NOMO-1 treated with dmso at 0.1 percent for 144 hours (cell line): ENCODE measurements at regions not wholly inside any gene's neighbourhood (a gene's known extent, or its start where the extent isn't known, plus 50 kb on each side); places are given as distances from the start of the nearest gene placed in this dataset.
A peak's percentile ranks its signal among the peaks of the same experiment; 100 is the strongest.
"Not testable (repeated sequence)": the region's sequence is repeated elsewhere in the genome, so short reads cannot be mapped to it uniquely, and the experiment has no call there.

Experiments
- DNase-seq: peaks from one replicate; lab custom pipeline; 2025; ENCODE audit not compliant: unreplicated experiment; lab: John Stamatoyannopoulos, UW

DNA sequence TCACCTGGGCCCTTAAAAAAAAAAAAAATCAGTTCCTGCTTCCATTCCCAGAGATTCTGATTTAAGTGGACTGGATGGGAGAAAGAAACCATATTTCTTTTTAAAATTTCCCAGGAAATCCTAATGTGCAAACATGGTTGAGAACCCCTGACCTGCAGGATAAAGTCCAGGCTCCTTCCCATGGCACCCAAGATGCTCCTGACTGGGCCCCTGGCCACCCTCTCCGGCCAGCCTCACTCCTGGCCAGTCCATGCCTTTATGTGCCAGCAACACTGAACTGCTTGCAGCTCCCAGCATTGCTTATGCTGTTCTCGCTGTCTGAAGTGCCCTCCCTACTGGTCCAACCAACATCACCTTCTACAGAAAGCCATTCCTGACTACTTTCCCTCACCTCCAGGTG, 93.9 kb downstream of the TEX35 start:
- DNase-seq: no peak

DNA sequence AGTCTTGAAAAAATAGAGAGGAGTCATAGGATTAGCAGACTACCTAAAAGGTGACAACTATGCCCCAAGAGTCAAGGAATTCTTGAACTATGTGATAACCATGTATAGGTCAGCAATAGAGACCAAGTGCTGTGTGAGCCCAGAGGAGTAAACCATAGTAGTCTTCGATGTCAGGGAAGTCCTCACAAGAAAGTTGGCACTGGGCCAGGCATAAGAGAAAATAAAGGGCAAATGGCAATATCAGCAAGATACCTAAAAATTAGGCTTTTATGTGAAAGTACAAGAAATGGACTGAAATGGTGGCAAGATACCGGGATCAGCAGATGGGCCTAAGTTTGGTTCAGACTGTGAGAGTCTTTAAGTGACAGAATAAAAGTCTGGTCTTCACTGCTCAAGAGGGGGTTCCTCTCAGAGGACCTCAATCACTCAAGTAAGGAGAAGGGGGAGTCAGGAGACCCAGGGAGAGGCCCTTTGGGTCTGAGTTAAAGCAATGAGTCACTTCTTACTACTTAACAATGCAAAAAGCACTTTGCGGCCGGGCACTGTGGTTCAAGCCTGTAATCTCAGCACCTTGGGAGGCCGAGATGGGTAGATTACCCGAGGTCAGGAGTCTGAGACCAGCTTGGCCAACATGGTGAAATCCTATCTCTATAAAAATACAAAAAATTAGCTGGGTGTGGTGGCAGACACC, 95.0 kb downstream of the TEX35 start:
- peak; percentile 7 for DNase-seq

DNA sequence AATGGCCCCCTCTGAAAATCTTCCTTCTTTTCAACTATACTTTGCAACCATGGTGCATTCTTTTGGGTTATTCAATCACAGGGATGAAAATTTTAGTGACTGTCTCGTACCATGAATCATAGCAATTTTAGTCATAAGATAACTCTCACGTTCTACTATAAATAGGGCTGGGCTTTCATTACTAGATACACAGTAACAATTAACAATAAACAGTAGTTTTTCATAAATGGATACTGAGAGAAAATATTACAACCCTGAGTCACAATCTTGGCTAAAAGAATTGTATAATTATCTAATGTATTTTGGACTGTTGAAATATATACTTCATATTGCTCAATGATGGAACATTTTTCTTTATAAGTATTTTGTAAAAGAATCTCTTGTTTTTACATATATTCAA, 96.1 kb downstream of the TEX35 start:
- no peak for DNase-seq

DNA sequence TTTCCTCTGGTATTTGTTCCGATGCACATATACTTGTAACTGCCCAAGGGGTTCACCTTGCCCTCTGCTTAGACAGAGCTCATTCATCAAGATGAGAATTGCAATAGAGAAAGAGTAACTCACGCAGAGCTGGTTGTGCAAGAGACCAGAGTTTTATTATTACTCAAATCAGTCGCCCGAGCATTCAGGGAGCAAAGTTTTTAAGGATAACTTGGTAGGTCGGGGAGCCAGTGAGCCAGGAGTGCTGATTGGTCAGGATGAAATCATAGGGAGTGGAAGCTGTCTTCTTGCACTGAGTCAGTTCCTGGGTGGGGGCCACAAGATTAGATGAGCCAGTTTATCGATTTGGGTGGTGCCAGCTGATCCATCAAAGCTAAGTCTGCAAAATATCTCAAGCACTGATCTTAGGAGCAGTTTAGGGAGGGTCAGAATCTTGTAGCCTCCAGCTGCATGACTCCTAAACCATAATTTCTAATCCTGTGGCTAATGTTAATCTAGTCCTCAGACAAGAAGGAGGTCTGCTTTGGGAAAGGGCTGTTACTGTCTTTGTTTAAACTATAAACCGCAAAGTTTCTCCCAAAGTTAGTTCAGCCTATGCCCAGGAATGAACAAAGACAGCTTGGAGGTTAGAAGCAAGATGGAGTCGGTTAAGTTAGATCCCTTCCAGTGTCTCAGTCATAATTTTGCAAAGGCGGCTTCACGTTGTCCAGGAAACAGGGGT, 97.9 kb downstream of the TEX35 start:
- not testable (repeated sequence) for DNase-seq

DNA sequence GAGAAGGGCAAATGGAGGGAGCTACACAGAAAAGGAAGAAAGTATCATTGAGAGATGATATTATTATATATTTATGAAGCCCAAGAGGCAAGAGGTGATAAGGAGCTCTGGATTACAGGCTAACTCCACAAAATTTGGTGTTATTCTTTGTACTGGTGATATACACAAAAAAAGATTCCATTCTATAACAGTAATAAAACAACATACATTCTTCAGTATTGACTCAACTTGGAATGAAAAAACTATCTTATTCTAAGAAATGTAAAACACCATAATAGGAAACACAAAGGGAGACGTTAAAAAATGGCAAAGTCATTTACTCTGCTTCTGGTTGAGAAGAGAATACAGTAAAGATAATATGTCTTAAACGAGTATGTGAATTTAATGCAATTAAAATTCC, 99.4 kb downstream of the TEX35 start:
- no peak for DNase-seq

DNA sequence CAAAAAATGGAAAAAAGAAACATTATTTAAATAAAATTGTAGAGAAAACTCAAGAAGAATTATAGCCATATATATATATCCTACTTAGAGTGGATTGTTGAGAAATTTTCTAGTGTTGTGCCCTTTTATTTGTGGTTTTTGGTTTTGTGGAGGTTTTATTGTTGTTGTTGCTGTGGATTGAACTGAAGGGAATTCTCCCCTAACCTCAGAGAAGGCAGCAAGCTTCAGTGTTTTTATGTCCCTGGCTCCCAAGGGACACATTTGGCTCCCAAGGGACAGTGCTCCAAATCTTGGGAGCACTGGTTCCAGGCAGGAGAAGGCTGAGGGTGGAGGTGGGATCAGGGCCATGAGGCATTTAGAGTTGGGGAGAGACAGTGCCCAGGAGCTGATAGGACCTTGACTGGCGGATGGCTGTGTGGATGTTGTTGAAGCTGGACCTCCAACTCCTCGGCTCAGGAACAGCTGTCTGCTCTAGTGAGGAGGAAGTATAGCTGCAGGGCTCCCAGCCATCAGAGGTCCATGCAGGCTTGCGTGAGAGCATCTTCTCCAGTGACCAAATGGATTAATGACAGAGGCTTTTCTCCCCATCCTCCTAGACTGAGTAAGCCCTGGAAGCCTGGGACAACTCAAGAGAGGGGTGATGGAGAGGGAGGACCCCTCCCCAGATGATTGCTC, 100.5 kb downstream of the TEX35 start:
- DNase-seq: no peak

DNA sequence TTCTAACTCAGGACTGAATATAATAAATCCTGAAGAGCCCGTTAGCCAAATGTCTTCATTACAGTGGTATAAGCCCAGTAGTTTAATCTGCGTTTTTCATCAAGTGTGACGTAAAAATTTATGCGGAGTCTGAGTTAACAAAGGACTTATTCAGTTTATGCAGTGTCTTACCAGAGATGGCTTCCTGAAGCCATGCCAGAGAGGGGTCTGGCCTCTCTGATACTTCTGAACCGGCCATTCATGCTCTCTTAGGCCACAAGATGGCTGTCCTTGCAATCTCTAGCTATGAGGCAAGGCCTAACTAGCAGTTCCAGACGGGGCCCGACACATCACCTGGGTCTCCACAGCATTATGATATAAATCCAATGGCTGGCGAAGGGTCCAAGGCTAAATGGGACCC, 101.4 kb downstream of the TEX35 start:
- DNase-seq: no peak

DNA sequence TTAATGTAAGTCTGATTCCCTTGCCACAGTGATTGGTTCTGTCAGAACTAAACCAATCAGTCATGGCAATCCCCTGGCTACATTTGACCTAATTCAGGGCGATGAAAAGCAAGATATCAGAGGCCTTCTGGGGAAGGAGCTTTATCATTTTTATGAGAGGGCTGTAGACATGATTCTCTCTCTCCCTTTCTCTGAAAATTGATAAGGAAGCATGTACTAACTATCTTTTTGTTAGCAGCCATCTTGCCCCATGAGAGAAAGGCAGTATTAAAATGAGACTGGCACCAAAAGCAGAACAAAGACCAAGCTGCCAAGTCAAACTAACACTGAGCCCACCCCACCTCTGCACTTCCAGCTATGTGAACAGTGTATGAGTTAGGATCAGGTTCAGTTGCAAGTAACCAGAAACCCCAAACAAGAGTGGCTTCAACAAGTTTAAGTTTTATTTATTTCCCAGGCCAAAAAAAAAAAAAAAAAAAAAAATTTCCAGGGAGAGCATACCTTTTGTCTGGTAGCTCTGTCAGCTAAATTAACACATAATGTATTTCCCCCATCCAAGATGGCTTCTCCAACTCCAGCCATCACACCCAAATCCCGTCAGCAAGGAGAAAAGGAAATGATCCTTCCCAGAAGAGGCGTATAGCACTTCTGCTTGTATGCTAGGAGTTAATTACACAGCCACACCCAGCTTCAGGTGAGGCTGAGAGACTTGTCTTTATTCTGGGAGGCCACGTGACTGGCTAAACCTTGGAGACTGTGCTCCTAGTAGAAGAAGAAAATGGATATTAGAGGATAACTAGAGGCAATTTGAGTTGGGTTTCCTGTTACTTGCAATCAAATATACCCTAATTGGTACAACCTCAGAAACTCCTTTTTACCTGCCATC, 105.8 kb upstream of the RALGPS2 start:
- DNase-seq: no peak

DNA sequence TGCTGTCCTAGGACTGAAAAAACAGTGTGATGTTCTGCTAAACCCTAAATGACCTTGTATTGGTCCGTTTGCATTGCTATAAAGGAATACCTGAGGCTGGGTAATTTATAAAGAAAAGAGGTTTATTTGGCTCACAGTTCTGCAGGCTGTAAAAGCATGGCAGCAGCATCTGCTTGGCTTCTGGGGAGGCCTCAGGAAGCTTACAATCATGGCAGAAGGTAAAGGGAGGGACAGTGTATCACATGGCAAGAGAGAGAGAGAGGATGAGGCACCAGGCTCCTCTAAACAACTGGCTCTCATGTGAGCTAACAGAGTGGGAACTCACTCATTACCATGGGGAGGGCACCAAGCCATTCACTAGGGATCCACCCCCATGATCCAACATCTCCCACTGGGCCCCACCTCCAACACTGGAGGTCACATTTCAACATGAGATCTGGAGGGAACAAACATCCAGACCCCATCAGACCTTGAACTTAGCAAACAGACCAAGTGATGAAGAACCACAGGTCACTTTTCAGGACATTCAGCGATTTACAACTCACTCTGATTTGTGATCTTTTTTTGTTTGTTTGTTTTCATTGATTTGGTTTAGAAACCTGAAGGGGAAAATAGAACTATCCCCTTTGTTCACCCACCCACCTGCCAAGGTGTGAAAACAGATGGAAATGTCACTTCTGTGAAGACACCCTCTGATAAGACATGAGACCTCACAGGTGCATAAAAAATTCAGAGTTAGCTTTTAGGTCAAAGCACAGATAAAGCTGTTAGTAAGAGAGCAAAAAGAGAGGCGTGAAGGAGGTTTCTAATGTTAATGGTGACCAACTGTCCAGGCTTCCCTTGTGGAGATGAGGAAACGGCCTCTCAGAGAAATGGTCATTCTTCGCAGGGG, 104.2 kb upstream of the RALGPS2 start:
- no peak for DNase-seq

DNA sequence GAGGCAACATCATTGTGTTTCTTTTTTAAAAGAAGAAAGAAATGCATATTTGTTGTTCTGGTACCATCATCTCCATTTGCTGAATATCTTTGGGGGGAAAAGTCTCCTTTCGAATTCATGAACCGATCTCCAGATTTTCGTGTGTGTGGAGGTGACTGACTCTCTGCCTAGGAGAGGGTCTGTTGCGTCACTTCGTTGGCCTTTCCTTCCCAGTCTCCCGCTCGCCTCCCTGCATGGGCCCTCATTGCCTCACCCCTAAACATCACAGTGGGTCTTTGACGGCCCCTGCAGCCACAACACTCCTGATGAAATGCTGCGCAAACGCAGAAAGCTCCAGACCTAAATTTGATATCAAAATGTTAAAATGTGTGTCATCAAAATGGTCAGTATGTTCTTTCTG, 103.2 kb upstream of the RALGPS2 start:
- no peak for DNase-seq

DNA sequence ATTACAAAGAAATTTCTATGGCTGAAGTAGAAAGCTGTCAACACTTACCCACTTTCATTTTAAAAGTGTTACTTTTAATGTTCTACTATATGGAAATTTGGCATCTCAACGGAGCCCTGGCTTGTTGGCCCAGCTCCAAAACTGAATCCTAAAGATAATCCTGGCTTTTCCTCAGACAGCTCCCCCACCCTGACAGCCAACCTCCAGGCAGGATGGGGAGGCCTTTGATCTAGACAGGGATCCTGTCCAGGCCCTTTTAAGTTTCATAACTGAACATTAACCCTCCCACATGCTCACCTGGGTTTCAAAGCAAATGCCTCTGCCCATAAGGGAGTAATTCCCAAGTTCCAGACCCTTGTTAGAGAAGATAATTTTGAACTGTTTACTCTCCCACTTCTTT, 99.3 kb upstream of the RALGPS2 start:
- no peak for DNase-seq

DNA sequence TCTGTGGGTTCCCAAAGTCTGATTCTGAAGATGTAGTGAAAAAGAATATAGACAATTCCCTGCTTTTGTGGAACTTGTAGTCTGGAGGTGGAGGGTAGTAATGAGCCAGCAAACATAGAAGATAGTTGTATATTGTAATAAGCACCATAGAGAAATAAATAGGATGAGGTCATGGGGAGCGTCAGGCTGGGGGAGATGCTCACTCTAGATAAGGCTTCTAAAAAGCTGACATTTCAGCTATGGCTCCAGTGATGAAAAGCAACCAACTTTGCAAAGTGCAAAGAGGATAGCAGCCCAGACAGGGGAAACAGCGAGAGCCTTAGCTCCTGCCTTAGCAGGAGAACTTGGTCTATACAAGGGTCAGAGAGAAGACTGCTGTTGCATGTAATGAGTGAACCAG, 98.0 kb upstream of the RALGPS2 start:
- DNase-seq: no peak

DNA sequence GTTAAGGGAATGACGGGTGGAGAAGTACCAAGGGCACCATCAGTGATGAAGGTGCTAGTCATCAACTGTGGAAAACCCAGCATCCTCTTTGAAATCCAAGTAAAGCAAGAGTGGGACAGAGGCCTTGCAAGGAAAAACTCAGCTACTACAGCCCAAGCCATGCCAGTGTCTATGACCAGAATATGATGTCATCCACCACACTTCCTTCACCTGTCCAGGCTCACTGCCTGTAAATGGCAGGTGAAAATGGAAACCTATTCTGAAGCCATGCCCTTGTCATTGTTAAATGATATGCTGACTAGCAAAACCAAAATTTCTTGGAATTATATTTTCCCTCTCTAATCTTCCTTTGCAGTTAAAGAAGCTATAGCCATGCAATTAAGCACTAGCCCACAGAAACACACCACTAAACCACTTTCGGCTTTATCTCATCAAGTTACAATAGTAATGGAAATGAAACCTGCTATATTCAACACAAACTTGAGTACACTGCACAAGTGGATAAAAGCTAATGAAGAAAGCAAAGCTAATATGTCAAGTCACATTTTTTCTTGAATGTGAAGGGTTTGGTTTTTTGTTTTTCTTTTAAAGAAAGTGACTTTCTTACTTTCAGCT, 96.3 kb upstream of the RALGPS2 start:
- no peak for DNase-seq

DNA sequence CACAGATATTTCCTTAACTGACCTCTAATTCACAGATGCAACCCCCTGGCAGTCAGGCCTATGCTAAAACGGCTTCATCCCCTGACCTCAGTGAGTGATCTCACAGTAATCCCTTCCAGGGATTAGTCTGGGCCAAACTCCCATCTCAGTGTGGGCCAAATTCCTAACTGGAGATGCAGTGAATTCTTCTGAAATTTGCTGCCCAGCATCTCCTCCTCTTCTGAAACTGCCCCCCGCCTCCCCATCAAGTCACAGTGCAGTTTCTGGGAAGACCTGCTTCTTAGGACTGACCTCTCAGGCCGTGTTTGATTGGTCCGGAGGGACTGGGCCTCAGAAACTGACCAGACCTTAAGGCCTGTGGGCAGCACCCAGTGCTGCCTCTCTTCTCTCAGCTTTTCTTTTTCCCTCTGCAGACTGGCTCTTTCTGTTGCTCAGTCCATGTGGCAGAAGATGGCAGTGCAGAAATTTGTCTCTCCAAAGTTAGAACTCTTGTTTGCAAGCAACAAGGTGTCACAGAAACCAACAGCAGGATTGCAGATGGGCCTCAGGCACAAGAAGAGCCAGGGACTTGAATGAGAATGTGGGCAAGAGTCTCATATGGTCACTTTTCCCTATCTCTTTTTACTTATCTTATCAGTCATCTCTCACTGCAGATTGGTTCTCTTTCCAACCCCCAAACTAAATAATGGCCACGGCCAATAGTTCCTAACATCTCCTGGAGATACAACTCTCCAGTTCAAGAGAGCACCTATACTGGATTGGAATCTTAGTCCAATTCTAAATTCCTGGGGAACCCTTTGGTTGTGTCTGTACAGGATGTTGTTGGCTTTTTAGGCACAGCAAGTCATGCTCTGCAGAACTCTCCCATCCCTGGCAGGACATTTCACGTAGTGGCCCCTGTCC, 95.5 kb upstream of the RALGPS2 start:
- no peak for DNase-seq

DNA sequence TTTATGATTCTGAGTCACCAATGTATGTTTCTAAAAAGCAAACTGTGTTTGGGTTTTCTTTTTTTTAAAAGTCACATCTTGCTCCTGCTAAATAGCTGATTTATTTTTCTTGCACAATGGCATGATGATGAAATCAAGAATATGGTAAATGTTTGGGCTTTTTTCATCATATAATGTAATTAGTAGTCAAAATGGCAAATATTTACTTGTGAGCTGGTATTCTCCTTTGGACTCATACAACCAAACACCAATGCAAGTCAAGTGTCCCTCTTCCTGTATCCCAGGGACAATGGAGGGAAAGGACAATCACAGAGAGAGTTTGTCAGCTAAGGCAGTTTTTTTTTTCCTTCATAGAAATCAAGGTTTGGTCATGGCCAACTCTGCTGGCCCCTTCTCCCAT, 94.6 kb upstream of the RALGPS2 start:
- DNase-seq: no peak

DNA sequence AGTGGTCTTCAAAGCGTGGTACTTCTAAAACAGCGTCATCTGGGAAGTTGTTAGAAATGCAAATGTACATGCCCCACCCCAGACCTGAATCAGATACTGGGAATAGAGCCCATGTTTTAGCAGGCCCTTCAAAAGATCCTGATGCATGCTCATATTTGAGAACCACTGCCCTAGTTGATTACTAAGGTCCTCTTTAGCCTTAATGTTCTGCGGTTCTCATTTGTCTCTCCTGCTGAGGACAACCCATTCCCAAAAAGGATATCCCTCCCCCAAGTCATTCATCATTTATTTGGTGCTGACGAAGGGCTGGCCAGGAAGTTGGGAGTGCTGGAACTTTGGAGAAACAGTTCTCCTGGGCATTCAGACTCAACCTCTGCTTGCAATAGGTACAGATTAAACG, 92.4 kb upstream of the RALGPS2 start:
- DNase-seq: no peak

DNA sequence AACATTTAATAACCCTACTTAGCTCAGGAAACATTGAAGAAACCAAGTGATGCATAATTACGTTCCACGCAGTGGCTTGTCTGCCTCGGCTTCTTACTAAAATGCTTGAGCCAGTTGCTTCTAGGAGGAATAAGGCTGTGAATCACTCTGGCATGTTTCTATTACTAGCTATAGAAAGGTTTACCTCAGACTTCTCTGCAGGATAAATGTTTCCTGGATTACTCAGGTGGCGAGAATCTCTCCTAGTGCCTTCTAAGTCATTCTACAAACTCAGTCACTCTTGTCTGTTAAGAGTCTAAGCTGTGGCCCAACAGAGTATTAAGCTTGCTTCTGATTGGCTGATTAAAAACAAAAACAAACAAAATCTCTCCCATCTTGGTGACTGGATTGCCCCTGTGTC, 92.0 kb upstream of the RALGPS2 start:
- no peak for DNase-seq

DNA sequence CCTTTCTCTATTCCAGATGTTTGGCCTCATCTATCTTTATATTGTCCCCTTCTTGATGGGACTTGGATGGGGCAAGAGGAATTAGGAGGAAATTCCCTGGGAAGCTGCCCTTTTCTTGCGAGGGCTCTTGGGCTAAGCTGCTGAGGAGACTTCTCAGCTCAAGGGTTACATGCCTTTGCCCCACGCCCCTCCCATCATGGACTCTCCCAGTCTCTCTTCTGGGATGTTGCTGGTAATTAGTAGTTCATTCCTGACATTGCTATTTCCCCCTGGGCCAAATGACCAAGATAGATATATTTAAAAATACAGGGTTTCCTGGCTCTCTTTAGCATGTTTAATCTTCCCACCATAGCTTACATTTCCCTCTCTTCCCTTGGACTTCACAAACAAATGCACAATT, 90.6 kb upstream of the RALGPS2 start:
- DNase-seq: no peak

DNA sequence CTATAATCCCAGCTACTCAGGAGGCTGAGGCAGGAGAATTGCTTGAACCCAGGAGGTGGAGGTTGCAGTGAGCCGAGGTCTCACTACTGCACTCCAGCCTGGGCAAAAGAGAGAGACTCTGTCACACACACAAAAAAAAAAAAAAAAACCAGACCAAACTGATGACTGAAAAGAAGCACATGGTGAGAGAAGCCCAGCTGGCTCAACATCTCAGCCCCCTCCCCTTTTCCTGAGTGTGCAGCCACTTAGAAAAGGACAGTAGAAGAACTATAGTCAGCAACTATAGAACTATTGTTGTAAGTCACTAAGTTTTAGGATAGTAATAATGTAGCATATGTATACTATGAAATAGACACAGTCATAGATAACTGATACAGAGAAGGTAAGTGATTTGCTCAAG, 87.2 kb upstream of the RALGPS2 start:
- no peak for DNase-seq
